OCI-M1 (cell line): ENCODE measurements at regions not wholly inside any gene's neighbourhood (a gene's known extent, or its start where the extent isn't known, plus 50 kb on each side); places are given as distances from the start of the nearest gene placed in this dataset.

ENCODE experiments used
- DNase-seq: peaks from one replicate; lab custom pipeline; 2025; lab: John Stamatoyannopoulos, UW

- DNase-seq, result no peak
These were observed 72.9 kb downstream of the SLC10A2 start for GRCh38 chr13:102993348-102993747.

GRCh38 chr13:102984210-102984609 is 82.0 kb downstream of the SLC10A2 start:
- DNase-seq, result no peak

GRCh38 chr13:102983496-102983895 is 82.7 kb downstream of the SLC10A2 start:
- no peak for DNase-seq

- no peak for DNase-seq
These were observed 85.8 kb downstream of the SLC10A2 start for GRCh38 chr13:102980331-102980982.

- no peak for DNase-seq
These were observed 88.0 kb downstream of the SLC10A2 start for GRCh38 chr13:102978168-102978567.

GRCh38 chr13:102977471-102977870 is 88.7 kb downstream of the SLC10A2 start:
- DNase-seq, result no peak

GRCh38 chr13:102974317-102975087 is 91.7 kb downstream of the SLC10A2 start:
- DNase-seq, result no peak

GRCh38 chr13:102972191-102972590 is 94.0 kb downstream of the SLC10A2 start:
- no peak for DNase-seq

GRCh38 chr13:102970542-102970941 is 95.7 kb downstream of the SLC10A2 start:
- DNase-seq, result no peak

- DNase-seq, result no peak
These were observed 97.5 kb downstream of the SLC10A2 start for GRCh38 chr13:102968572-102969228.

GRCh38 chr13:102965802-102966201 is 100.4 kb downstream of the SLC10A2 start:
- no peak for DNase-seq

GRCh38 chr13:102962430-102962829 is 103.8 kb downstream of the SLC10A2 start:
- no peak for DNase-seq

- no peak for DNase-seq
These were observed 105.3 kb downstream of the SLC10A2 start for GRCh38 chr13:102960959-102961358.

GRCh38 chr13:102956449-102956848 is 109.8 kb downstream of the SLC10A2 start:
- no peak for DNase-seq

- DNase-seq, result no peak
These were observed 108.5 kb downstream of the ERCC5 start for GRCh38 chr13:102954350-102954749.

GRCh38 chr13:102951808-102952207 is 106.0 kb downstream of the ERCC5 start:
- no peak for DNase-seq

GRCh38 chr13:102947745-102948405 is 102.0 kb downstream of the ERCC5 start:
- DNase-seq, result no peak

GRCh38 chr13:102945886-102946285 is 100.1 kb downstream of the ERCC5 start:
- DNase-seq, result no peak

GRCh38 chr13:102945324-102945815 is 99.5 kb downstream of the ERCC5 start:
- DNase-seq, result no peak

- no peak for DNase-seq
These were observed 99.0 kb downstream of the ERCC5 start for GRCh38 chr13:102944821-102945220.

GRCh38 chr13:102940770-102941169 is 94.9 kb downstream of the ERCC5 start:
- DNase-seq, result no peak

- peak; percentile 25 for DNase-seq
These were observed 94.3 kb downstream of the ERCC5 start for GRCh38 chr13:102940143-102940542.
